Retinal pigment epithelial cell (primary cell): ENCODE measurements at regions not wholly inside any gene's neighbourhood (a gene's known extent, or its start where the extent isn't known, plus 50 kb on each side); places are given as distances from the start of the nearest gene placed in this dataset.
"Not testable (repeated sequence)": the region's sequence is repeated elsewhere in the genome, so short reads cannot be mapped to it uniquely, and the experiment has no call there.

Experiments used
- DNase-seq: peaks from one replicate; pipeline ENCODE4 v3.0.0-alpha.2; 2010; ENCODE audit warnings: low read depth
- H3K4me3 ChIP-seq: 2 replicates; pipeline ENCODE4 v1.5.1; 2011; ENCODE audit warnings: mild to moderate bottlenecking, low read length, control low read depth, moderate library complexity
- TF ChIP-seq, protein P1 (sequence below): conservative IDR thresholded peaks from 2 replicates; pipeline ENCODE4 v1.5.1; 2011; ENCODE audit warnings: low read depth, low read length, control low read depth, inconsistent platforms

DNA sequence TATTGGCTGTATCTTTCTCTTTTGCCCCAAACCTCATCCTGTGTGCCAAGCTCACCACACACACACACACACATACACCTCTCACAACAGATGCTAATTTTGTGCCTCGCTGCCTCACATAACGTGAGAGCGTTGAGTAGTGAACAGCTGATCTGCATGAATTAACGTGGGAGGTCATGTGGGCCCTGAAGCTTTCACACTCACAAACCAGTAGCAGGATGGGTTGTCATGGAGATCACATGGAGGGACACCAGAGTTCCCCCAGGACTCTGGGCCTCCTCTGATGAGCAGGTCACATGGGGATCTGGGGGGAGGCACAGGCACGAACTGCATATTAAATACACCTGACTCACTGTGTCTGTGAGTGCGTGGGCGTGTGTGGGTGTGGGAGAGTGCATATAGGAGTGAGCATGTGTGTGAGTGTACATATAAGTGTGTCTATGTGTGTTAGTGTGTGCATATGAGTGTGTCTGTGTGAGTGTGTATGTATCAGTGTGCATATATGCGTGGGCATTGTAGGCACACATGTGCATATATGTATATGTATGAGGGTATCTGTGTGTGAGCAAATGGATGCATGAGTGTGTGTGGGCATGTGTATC is 62.7 kb upstream of the SULF2 start:
- H3K4me3 ChIP-seq, result no peak overlapping the region
- peak; percentile 2 for DNase-seq
- TF ChIP-seq, protein P1, sequence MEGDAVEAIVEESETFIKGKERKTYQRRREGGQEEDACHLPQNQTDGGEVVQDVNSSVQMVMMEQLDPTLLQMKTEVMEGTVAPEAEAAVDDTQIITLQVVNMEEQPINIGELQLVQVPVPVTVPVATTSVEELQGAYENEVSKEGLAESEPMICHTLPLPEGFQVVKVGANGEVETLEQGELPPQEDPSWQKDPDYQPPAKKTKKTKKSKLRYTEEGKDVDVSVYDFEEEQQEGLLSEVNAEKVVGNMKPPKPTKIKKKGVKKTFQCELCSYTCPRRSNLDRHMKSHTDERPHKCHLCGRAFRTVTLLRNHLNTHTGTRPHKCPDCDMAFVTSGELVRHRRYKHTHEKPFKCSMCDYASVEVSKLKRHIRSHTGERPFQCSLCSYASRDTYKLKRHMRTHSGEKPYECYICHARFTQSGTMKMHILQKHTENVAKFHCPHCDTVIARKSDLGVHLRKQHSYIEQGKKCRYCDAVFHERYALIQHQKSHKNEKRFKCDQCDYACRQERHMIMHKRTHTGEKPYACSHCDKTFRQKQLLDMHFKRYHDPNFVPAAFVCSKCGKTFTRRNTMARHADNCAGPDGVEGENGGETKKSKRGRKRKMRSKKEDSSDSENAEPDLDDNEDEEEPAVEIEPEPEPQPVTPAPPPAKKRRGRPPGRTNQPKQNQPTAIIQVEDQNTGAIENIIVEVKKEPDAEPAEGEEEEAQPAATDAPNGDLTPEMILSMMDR, result no peak

DNA sequence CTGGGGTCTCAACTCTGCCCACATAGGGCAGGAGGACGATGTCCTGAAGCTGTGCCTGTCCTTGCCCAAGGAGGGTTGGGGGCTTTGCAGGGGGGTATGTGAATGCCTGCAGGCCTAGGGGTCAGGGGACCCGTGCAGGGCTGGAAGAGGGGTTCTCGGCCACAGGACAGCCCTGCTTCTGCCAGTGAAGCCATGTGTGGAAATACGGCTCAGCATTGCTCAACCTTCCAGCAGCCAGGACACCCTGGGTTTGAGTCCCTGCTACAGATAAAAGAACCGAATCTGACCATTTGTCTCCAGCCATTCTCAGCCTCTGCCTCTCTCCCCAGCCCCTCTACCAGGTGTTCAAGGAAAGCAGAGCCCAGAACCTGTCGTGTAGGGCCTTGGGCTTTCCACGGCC is 61.9 kb upstream of the SULF2 start:
- not testable (repeated sequence) for DNase-seq, H3K4me3 ChIP-seq

DNA sequence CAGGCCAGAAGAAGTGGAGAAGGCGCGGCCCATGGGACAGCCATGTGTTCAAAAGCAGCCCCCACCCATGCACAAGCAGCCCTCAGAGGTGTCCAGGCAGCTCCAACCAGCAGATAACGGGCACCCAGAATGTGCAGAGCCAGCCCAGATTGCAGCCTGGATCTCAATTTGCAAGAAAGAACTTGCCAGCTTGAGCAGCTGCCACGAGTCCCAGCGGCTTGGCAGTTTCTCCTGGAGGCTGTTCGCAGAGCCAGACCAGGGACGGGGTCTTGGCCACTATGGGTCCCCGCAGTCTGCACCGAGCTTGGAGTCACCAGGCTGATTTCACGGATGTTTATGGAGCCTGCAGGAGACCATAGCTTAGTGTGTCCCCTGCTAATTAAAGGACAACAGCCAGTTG is 61.4 kb upstream of the SULF2 start:
- not testable (repeated sequence) for DNase-seq, H3K4me3 ChIP-seq

DNA sequence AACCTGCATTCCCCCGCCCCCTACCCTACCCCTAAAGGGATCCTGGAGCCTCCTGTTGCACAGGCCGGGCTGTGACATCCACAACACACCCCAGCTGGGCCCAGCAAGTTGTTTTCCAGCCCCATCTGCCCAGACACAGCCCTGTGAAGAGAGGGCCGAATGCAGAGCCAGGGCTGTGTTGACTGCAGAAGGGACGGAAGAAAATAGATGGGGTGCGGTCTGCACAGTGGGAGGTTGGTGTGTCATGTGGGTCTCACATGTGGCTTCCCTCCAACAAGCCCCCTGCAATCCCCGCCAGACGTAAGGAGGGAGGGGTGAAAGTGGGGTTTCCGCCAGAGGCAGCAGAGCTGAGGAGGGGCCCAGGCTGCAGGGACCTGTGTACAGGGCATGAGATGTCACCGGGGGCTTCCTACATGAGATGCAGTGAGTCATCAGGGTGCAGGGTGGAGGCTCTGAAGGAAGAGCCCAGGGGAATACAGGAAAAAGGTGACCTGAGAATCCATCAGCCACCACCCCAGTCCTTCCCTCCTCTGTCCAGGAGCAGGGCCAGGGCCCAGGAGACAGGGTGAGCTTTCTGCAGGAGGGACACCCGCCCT is 60.2 kb upstream of the SULF2 start:
- not testable (repeated sequence) for H3K4me3 ChIP-seq, DNase-seq

DNA sequence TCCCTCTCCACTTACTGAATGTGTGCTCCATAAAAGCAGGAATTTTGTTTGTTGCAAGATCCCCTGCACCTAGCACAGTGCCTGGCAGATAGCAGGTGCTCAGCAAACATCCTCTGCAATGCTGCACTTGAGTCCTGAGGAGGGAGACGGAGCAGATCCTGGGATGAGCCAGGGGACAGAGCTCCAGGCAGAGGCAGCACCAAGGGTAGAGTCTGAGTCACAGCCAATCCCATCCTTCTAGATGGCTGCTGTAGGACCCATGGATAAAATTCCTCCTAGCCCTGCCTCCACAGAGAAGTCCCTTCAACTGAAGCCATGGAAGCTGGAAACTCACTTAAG is 59.3 kb upstream of the SULF2 start:
- not testable (repeated sequence) for DNase-seq, H3K4me3 ChIP-seq

DNA sequence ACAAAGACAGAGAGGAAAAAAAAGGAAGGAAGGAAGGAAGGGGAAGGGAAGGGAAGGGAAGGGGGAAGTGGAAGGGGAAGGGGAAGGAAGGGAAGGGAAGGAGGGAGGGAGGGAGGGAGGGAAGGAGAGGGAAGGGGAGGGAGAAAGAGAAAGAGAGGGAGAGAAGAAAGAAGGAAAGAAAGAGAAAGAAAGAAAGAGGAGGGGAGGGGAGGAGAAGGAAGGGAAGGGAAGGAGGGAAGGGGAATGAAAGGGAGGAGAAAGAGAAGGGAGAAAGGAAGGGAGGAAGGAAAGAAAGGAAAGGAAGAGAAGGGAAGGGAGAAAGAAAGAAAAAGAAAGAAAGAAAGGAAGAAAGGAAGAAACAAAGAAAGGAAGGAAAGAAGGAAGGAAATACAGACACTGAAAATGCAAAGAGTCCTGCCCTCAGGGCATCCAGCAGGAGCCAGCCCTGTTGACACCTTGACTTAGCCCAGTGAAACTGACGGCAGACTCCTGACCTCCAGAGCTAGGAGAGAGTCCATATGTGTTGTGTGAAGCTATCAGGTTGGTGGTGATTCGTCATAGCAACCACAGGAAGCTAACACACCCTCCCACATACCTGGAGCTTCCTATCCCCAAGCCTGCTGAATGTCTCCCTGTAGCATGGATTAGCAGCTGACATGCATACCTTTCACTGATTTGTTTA is 58.7 kb upstream of the SULF2 start:
- H3K4me3 ChIP-seq, result no peak overlapping the region
- no peak for DNase-seq
- TF ChIP-seq, protein P1, result no peak

DNA sequence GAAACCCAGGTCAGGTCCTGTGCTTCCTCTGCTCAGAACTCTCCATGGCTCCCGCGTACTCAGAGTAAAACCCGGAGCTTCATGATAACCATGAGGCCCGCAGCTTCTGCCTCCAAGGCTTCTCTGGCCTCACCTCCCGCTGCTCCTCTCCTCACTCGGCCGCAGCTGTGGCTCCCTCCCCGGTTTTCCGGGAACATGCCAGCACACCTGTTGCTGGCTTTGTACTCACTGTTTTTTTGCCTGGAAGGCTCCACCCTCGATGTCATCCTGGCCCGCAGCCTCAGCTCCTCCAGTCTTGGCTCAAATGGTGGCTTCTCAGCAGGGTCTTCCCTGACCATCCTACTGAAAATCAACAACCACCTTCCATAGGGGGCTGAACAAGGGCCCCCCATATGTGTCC is 57.7 kb upstream of the SULF2 start:
- not testable (repeated sequence) for H3K4me3 ChIP-seq, DNase-seq

DNA sequence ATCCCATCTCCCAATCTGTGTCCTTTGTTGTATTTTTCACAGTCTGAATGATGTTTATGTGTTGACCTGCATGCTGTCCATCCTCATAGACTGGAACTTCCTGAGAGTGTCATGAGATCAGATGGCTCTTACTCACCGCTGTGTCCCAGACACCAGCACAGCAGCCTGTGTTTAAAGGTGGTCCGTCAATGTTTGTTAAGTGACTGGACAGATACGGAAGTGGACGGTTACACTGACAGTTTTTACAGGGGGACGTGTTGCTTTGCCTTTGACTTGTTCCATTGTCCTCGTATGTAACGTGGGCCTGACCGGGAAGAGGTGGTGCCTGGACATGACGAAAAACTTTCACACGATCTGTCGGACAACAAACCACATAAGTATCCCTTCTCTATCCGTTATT is 56.7 kb upstream of the SULF2 start:
- not testable (repeated sequence) for H3K4me3 ChIP-seq, DNase-seq

DNA sequence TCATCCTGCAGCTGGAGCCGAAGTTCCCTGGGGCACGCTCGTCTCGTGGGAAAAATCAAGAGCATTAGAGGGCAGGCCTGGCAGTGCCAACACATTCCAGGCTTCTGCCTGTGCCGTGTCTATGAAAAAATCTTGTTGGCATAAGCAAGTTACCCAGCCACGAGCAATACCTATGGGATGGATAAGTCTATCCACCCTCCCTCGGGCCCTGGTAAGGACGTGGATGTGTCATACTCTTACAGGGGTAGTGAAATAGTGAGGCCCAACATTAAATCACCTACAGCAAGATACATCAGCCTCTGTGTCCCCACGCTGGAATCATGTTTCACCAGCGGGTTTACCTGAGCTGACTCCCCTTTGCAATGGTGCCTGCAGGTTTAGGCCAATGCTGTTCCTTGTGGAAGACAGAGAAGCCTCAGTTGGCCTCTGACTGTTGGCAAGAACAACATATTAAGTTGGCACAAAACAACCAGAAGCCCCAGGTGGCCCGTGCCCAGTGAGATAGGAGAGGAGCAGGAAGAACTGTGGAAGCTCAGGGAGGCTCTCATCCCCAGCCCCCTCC is 51.1 kb upstream of the SULF2 start:
- DNase-seq, result not testable (repeated sequence)

More for the DNA sequence above, 51.1 kb upstream of the SULF2 start:
- H3K4me3 ChIP-seq, result not testable (repeated sequence)
